GM19463 (cell line): ENCODE measurements at regions not wholly inside any gene's neighbourhood (a gene's known extent, or its start where the extent isn't known, plus 50 kb on each side); places are given as distances from the start of the nearest gene placed in this dataset.
"Not testable (repeated sequence)": the region's sequence is repeated elsewhere in the genome, so short reads cannot be mapped to it uniquely, and the experiment has no call there.

ENCODE experiments used
- ATAC-seq: cut with Tn5 transposase; IDR thresholded peaks from one replicate; pipeline ENCODE4 v1.9.1; 2021; ENCODE audit warnings: mild to moderate bottlenecking, moderate library complexity; ENCODE audit not compliant: unreplicated experiment

DNA sequence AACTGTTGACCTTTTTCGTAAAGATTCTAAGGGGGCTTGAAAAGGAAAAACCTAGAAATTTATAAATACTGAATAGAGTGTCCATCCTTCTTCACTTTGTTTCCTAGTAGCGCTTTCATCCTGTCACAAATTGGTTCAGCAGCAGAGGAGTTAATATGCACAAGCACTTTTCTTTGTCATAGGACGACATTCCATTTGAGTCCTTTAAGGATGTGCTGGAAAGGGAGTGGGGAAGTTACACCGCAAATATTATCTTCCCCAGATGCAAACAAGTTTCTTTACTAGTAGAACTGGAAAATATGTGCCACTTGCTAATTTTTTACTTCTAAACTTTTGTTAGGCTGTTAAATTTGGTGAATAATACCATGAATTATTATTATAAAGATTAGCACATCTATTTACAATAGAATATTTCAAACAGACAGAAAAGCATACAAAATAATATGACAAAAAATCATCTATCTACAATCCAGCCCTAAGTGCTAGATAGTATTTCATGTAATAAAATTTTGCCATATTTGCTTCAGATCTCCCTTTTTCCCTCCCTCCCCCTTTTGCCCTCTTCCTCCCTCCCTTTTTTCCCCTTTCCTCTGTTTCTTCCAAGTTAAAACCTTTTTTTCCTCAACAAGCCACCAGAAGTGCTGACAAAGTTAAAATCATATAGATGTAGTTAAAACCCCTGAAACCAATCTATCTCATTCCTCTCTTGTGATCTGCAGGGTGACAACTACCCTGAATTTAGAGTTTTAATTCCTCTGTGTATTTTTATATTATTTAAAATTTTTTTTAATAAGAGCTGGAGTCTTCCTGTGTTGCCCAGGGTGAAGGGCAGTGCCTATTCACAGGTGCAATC lies 50.5 kb upstream of the MAP4K3 start:
- no peak for ATAC-seq

DNA sequence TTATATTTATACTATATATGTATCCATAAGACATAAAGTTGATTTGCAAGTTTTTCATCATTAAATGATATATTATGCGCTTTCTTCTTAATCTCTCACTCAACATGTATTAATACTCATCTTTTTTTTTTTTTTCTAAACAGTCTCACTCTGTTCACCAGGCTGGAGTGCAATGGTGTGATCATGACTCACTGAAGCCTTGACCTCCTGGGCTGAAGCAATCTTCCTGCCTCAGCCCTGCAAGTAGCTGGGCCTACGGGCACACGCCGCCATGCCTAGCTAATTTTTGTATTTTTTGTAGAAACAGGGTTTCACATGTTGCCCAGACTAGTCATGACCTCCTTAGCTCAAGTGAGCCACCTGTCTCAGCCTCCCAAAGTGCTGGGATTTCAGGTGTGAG lies 51.4 kb upstream of the MAP4K3 start:
- no peak for ATAC-seq

DNA sequence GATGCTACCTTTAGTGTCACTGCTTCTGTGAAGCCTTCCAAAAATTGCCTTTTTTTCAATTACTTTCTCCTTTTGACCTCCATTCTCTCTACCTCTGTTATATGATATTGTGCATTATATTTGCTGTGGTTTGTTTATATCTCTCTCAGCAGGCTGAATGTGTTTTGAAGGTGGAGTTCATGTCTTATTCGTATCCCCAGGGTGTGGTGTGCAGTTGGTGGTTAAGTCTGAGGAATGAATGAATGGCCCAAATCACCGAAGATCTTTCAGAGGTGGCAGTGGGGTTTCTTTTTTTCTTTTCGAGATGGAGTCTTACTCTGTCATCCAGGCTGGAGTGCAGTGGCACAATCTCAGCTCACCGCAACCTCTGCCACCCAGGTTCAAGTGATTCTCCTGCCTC lies 53.5 kb upstream of the MAP4K3 start:
- ATAC-seq: no peak

DNA sequence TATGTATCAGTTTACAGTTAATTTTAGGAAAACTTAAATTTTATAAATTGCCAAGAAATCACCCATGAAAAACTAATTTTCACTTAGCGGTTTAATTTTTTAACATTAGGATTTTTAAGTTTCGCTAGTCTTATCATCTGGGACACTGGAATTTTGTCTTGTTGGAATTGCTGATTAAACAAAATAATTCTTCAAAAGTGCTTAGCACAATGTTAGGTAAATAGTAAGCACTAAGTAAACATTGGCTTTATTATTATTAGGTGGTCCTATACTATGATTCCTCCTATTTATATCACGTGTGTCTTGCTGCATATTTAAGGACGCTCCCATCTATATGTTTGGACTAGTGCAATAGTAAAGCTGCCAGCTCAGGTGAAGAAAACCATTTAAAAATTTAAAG lies 54.6 kb upstream of the MAP4K3 start:
- no peak for ATAC-seq

DNA sequence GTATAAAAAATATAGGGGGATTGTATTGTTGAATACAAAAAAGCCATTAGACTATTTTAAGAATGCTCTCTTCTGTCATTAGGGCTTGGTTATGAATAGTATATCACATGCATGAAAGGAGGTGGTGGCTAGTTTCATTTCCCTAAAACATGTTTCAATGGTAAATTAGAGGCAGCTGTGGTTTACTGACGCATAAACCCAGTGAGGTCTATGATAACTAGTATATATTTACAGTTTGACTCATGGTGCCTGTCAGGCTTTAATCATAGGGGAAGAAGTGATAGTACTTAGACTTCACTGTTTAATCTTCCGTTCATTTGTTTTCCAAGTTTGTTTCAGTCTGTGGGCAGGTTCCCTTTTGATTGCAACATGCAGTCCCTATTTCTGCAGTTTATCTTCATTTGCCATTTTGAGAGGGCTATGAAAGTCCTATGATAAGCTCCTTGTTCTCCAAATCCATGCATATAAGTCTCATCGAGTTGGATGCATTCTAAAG lies 55.1 kb upstream of the MAP4K3 start:
- peak; percentile 94 for ATAC-seq

DNA sequence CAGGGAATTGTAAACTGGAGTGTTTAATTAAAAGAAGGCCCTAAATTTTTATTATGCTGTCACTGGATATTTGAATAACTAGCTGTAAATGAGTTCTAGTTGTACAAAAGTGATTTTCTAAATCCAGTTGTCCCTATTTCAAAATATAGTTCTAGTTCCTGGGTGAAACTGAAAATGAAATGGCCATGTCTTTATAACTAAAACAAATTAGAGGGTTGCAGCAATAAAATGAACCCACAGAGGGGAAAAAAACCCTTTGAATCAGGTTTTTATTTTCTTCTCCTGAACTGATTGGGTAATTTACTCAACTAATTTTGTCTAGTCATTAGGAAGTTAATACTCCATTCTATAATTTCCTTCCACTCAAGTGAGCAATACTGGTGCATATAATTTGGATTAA lies 55.6 kb upstream of the MAP4K3 start:
- no peak for ATAC-seq

DNA sequence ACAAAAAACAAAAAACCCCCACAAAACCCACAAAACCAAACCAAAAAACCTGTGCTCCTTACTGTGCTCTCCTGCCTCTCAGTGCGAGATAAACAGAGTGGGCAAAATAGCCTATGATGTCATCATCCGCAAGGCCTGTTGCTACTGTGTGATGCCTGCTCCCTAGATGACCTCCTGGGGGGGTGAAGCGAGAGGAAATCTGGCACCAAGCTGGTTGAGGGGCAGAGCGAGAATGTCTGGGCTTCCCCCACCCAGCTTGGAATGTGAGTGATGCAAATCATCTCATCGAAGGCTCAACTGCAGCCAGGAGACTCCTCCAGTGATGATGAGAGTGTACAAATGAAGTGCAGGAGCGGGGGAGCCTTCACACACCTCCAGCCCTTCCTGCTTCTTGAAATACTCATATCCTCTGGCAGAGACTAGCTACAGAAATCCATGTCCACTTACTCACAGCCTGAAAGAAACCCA lies 57.7 kb upstream of the MAP4K3 start:
- ATAC-seq: peak; percentile 54

DNA sequence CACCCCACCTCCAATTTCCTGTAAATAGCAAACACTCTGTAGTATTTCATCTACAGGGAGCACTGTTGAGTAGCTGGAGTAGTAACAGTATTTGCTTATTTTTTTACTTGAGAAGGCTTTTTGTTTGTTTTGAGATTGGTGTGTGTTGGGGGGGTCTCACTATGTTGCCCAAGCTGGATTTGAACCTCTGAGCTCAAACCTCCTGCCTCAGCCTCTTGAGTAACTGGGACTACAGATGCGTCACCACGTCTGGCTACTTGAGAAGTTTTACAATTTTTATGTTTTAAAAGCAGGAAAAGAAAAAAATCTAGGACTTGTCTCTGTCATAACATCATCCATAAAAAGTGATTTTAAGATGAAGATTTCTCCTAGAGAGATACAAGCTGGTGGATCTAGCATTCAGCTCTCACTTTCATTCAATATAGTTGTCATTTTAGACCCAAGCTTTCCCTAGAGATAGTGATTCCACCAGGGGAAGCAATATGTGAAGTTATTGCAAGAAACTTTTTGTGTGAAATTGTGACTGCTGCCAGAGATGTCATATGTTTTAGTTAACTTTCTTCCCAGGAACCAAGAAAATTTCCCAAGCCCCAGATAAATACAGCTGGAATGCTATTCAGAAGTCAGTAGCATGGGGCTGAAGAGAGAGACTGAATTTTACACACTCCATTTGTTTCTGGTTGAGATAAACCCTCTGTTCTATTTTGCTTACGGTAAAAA lies 60.2 kb upstream of the MAP4K3 start:
- no peak for ATAC-seq

DNA sequence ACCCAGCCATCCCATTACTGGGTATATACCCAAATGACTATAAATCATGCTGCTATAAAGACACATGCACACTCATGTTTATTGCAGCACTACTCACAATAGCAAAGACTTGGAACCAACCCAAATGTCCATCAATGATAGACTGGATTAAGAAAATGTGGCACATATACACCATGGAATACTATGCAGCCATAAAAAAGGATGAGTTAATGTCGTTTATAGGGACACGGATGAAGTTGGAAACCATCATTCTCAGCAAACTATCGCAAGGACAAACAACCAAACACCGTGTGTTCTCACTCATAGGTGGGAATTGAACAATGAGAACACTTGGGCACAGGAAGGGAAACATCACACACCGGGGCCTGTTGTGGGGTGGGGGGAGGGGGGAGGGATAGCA lies 61.1 kb upstream of the MAP4K3 start:
- not testable (repeated sequence) for ATAC-seq

DNA sequence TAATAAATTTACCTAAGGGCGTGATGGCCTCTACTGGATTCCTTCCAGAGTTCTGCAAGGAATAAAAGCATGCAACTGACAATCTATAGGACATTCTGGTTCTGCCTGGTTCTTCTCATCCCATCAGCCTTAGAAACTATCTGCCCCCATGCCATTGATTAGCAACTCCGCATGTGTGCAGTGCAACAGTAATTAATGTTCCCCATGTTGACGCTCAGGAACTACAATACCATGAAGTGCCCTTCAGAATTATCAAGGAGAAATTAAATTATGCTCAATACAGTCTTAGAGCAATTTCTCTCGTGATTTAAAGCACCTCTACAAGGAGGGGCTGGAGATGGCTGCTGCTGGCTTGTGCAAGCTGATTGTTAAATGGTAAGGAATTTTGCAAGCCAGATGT lies 61.7 kb upstream of the MAP4K3 start:
- no peak for ATAC-seq

DNA sequence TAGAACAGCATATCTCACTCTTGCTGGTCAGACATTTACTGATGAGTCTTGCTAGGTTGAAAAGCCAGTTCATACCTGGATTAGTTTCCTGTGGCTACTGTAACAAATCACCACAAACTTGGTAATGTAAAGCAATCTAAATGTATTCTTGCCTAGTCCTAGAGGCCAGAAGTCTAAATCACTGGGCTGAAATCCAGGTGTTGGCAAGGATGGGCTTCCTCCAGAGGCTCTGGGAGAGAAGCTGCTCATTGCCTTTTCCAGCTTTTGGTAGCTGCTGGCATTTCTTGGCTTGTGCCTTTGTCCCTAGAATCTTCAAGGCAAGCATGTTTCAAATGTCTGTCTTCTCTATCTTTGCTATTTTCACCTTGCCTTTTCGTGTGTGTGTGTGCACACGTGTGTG lies 62.3 kb upstream of the MAP4K3 start:
- no peak for ATAC-seq

DNA sequence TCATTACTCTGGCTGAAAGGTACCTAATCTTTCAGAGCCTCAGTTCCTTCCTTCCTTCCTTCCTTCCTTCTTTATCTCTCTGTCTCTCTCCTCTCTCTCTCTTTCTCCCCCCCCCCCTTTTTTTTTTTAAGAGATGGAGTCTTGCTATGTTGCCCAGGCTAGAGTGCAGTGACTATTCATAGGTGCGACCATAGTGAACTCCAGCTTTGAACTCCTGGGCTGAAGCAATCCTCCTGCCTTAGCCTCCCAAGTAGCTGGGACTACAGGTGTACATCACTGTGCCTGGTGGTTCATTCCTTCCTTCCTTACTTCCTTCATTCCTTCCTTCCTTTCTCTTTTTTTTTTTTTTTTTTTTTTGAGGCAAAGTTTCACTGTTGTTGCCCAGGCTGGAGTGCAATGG lies 64.3 kb upstream of the MAP4K3 start:
- no peak for ATAC-seq

DNA sequence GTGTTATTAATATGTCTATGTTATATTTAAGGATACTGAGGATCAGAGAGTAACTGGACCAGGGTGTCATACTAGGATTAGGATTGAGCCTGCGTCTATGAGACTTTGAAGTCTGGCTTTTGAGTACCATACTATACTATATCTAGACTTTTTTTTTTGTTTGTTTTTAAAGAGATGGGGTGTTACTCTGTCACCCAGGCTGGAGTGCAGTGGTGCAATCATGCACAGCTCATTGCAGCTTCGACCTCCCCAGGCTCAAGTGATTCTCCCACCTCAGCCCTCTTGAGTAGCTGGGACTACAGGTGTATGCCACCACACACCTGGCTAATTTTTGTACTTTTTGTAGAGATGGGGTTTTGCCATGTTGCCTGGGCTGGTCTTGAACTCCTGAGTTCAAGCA lies 66.2 kb upstream of the MAP4K3 start:
- no peak for ATAC-seq

DNA sequence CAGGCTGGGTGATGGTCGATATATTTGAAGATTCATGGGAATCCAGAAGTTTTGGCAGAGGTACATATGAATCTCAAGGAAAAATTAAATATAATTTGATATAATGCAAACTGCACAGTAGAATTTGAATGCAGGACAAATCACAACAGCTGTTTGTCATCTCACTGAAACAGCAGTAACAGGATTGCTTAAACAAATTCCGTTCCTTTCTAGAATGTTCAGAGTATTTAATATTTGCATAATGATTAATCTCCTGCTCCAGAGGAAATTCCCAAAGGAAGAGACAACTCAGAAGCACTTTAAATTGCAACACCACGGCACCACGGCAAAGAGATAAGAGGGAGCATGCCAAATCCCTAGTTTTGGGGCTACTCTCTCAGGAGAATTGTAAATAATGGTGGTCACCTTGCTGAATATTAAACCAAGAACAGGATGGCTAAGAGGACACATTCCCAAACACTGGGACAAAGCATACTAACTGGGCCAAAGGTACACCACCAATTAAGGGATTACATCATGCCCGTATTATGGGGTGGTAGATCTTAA lies 67.8 kb upstream of the MAP4K3 start:
- ATAC-seq: no peak

DNA sequence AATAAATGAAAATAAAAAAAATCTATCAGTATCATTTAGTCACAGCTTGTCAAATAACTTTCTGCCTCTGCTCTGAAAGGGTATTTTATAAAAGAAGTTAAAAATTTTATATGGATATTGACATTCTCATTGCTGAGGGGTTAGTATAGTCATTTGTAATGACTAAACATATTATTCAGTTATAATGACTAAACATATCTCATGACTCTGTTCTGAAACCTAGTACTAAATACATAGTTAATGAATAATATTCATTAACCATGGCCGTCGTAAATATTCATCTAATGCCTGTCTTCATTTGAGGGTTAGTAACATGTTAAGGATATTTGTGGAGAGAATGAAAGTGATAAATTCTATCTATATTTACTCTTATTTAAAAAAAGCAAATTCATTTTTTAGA lies 69.1 kb upstream of the MAP4K3 start:
- ATAC-seq: no peak

DNA sequence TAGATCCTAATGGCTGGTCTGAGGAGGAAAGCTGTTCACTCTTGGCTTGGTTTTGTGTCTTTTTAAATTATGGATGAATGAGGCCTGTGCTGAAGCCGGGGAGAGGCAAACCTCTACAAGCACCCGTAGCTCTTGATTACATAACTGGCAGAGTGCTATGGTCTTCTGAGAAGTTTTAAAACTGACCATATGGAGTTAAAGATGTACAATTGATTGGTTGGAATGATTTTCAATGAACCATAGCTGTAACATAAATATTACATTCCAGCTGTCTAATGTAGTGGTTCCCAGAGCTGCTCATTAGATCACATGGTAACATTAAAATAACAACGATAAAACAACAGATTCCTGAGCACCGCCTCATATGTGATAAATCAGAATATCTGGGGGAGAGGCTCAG lies 71.1 kb upstream of the MAP4K3 start:
- ATAC-seq: no peak

DNA sequence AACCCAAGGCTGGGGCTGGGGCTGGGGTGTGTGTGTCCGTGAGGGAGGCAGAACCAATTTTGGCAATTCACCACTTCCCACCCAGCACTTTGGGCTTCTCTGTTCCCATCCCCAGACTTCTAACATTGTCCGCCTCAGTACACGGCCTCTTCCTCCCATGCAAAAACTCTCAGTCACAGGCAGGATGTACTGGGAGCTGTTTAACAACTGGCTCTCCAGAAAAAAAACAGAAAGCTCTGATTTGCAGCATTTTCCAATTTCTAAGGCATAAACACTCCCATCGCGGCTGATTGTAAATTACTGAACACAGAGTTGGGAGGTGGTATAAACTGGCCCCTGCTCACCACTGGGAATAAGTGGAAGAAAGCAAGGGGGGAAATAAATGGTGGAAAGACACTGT lies 73.1 kb upstream of the MAP4K3 start:
- ATAC-seq: no peak

DNA sequence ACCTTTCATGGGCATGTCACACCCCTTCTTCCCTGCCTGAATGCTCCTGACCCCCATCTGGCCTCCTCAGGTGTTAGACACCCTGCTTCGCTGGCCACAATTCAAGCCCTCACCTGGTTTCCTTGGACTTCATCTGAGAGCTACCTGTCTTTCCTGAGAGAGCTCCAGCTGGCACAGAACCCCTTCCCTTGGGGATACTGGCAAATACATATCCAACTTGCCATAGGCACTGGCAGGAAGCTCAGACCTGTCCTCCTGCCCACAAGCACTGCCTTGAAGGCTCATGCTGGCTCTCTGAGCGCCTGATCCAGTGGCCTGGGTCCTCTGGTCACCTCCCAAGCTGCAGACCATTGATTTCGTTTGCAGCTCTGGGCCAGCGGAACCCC lies 74.1 kb upstream of the MAP4K3 start:
- no peak for ATAC-seq

DNA sequence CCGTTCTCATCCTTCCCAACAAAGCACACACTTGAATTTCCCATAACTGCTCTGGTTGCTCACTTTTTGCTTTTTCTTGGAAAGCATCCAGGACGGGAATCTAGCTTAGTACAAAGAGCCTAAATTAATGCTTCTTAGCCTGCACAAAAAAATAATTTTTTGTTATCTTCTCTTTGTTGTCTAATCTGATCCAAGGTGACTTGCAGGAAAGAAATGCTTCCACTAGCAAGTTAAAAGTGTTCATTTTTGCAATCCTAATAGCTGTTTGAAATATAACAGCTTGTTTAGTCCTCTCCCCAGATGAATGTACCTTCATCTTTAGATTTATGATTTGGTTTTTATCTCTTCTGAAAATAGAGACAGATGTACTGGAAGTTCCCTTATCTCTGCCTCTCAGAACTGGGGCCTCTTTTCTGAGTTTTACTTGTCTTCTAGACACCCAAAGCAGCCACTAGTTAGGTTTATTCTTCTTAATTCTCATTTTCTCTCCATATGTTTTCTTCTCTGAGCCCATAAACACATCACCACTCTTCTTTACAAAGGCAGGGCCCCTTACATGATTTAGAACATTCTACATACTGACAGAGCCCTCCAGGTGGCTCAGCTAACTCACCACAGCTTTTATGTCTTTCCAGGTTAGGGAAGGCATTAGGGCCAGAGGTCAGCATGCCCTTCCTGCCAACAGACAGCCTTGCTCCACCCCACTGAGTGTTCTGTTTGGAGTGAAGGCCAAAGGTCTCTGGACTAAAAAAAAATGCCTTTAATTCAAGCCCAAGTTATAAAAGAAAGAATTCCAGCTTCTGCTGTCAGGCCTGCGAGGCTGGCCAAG lies 74.7 kb upstream of the MAP4K3 start:
- ATAC-seq: no peak

DNA sequence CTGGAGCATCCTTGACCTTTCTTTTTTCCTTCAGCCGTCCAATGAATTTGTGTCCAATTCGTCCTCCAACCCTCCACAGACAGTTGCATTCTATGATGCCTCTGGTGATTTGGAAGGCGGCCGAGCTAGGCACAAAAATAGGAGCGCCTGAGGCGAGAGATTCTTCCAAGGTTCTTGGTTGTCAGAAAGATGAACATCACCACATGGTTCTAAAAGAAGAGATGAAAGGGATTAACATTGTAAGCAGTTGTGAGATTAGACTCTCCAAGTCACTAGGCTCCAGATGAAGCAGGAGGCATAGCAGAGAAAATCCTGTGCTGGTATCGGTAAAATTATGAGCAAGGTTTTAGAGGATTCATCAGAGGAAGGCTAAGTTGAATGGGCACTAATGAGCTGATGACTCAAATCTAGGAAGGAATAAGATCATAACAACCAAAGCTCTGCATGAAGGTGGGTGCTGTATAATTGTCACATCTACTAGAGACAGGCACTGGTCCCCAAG lies 75.4 kb upstream of the MAP4K3 start:
- ATAC-seq: no peak

DNA sequence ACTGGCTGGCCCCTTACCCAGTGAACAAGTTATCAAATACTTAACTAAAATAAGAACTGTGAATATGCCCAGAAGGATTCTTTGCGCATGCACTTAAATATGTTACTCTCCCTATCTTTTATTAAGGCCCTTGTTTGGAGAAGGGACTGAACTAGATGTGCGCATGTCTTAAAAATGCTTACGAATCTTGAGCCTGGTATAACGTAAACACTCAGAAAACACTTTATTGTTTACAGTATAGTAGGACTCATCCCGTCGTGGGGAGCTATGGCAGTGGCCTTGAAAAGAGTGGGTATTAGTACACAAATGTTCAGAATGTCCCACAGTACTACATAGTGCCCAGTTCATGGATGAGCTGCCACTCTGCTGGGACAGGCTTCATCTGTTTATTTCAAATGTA lies 75.9 kb upstream of the MAP4K3 start:
- ATAC-seq: no peak
